ENCODE measurements at regions not wholly inside any gene's neighbourhood (a gene's known extent, or its start where the extent isn't known, plus 50 kb on each side); places are given as distances from the start of the nearest gene placed in this dataset.
"Not testable (repeated sequence)": the region's sequence is repeated elsewhere in the genome, so short reads cannot be mapped to it uniquely, and the experiment has no call there.

DNA sequence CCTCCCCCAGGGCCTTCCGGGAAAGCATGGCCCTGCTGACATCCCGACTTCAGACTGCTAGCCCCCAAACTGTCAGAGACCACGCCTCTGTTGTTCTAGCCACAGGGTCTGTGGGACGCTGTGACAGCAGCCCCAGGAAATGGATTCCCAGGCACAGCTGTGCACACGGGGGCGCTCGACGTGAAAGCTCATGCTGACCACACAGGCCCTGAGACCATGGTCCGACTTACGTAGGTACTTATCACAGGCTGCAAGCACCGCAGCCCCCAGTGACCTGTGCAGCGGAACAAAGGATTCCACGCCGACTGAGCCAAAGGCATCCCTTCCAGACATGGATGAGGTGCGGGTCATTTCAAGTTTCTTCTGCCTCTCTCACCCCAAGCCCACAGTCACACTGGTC, 150.6 kb downstream of the CTTN start:
- DNase-seq (ENCODE audit: low read depth in 1 of 2, low spot score in 1 of 2) = no peak

DNA sequence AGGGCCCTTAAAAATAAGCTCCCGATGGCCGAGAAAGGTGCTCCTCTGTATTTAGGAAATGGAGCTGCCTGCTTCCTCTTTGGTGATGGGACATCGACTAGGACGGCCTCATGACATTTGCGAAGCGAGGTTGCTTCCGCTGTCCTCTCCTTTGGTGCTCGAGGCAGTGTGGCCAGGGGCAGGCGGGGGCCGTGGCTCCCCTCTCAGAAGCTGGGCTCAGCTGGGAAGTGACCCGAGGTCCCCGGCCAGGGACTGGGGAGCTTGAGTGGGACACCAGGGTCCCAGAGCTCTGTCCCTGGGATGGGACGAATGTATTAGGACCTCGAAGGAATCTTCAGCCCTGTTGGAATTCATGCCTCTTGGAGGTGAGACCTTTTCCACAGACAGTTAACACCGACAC, 151.1 kb downstream of the CTTN start:
- DNase-seq (ENCODE audit: low read depth in 1 of 2, low spot score in 1 of 2) = no peak

DNA sequence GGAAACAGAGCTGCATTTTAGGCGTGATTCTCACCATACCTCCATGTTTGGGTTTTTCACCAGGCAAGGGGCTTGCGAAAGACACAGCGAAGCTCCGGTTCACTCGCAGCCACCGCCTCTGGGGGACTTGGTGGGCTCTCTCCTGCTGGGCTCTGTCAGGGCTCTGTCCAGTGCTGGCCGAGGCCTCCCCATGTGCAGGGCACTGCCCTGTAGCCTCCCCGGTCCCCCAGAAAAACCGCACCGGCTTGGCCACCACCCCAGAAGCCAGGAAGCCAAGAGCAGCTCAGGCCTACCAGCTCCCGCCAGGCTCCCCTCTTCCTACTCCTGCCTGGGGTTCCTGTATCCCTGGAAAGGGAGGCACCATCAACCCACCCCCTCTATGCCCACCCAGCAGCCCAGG, 151.5 kb downstream of the CTTN start:
- DNase-seq (ENCODE audit: low read depth in 1 of 2, low spot score in 1 of 2) = no peak

DNA sequence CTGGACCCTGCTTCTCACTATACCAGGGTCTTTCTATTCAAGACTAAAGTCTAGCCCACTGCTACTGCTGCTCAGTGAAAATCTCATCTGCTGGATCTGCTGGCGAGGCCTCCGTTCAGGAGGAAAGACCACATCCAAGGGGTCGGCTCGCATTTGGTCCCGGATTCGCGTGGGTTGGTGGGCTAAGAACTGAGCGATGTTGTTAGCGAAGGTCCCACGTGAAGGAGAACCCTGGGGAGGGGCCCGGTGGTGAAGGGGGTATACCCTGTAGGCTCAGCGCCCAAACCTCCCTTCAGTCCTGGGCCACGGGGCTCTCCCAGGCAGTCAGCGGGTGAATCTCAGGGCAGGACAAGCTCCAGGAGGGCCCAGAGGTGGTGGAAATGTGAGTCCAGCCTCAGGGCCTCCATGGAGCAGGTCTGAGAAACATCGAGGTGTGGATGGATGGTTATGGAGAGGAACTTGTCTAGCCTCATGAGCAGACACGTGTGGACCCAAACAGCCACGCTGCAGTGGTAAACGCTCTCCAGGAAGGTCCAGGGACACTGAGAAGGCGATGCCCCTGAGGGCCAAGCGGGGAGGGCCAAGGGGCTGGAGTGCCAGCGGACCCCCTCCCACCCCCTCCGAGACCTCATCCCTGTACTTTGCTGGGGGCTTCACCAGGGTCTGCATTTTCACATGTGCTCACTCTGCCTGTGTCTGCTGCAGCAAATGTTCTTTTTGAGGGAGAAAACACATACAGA, 152.3 kb downstream of the CTTN start:
- DNase-seq (ENCODE audit: low read depth in 1 of 2, low spot score in 1 of 2) = no peak

DNA sequence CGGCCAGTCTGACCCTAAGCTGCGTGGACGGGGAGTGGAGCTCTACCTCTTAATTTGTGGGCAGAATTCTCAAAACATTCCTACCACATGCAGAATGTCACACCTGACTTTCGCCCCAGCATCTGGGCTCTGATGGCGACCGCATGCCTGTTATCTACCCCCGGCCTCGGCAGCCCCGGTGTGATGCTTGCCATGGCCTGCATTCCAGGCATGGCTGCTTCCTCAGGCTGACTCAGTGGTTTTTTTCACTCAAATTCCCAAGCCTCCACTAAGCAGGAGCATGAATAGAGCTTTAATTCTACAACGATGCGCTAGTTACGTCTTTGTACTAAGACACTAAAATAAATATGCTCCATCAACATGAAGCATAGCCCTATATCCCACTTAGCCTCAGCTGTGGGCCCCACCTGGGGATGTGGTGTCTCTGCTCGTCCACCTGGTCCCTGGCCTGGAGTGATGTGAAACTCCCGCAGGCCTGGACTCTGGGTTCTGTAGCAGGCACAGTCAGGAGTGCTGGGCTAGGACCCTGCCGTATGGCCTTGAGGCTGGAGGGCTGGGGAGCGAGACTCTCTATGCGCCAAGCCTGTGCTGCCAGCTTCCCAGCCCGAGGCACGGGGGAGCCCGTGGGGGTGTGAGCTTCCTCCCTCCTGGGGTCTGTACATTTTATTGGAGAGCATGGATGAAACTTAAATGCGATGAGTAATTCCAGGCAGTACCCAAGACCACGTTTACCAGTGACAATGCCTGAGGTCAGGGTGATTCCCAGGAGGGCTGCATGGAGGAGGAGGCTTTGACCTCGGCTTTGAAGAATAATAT, 153.2 kb downstream of the CTTN start:
- DNase-seq (ENCODE audit: low read depth in 1 of 2, low spot score in 1 of 2) = no peak

DNA sequence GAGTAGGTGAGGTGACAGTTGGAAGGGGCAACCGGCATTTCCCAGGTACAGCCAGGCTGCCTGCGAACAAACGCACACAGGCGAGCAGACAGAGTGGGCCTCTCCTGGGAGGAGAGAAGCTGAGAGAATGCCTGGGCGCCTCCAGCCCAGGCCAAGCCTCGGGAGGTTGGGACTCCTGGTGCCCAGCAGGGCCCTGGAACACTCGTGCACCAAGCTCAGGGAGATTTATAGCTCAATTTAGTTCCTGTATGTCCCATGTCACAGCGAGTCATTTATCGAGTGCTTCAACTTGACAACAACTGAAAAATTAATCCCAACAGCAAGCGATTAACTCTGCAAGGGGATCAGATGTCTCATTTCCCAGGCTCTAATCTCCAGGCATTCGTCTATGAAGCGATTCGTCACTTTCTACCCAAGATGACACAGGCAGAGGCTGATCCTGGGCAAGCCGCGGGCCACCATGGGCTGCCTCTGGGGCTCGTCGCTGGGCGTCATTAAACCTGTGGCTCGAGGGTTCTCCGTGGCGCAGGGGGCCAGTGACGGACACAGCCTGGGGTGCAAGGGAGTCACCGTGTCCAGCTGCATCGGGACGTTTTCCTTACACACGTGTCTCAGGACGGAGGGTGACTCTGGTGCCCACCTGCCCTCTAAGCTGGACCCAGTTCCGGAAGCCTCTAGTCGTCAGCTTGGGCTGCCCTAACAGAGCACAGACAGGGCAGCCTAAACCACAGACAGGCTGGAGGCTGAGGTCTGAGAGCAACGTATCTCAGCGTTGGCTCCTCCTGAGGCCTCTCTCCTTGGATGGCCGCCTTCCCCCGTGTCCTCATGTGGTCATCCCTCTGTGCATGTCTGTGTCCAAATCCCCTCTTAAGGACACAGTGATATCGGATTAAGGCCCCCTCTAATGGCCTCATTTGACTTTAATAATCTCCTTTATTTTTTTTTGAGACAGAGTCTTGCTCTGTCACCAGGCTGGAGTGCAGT, 154.1 kb downstream of the CTTN start:
- DNase-seq (ENCODE audit: low read depth in 1 of 2, low spot score in 1 of 2) = no peak

DNA sequence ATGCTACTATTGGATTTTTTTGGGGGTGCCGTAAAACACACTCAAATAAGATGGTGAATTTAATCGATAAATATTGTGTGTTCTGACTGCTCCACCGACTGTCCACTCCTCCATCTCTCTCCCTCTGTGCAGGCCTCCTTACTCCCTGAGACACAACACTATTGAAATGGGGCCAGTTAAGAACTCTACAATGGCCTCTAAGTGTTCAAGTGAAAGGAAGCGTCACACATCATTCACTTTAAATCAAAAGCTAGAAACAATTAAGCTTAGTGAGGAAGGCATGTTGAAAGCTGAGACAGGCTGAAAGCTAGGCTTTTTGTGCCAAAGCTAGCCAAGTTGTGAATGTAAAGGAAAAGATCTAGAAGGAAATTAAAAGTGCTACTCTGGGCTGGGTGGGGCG, 156.7 kb downstream of the CTTN start:
- DNase-seq (ENCODE audit: low read depth in 1 of 2, low spot score in 1 of 2) = no peak

DNA sequence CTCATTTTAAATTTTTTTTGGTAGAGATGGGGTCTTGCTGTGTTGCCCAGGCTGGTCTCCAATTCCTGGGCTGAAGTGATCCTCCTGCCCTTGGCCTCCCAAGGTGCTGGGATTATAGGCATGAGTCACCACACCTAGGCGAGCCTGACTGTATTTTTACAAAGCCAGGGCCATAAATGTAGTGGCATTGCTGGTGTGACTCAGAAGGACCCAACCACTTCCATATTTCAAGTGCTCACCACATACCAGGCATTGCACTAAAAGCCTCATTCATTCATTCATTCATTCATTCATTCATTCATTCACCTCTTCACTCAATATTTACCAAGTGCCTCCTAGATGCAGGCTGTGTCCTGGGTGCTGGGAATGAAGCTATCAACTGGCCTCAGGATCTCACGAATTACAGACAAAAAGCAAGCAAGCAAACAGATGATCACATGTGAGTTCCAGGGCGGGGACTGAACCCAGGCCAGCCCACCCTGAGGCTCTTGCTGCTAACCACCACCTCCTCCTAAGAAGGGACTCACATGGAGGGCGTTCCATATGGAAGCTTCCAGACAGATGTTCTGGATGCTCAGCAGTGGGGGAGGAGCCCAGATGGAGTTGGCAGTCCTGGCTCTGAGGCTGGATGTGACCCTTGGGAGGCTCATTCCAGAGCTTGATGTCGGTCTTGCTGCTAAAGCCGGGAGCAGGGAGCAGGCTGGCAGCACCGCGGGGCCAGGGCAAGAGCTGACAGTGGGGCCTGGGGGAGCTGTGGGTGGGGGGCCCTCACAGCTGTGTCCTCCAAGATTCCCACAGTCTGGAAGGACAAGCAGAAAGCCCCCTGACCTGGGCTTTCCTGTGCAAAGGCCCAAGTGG, 158.8 kb downstream of the CTTN start:
- DNase-seq (ENCODE audit: low read depth in 1 of 2, low spot score in 1 of 2) = no peak

DNA sequence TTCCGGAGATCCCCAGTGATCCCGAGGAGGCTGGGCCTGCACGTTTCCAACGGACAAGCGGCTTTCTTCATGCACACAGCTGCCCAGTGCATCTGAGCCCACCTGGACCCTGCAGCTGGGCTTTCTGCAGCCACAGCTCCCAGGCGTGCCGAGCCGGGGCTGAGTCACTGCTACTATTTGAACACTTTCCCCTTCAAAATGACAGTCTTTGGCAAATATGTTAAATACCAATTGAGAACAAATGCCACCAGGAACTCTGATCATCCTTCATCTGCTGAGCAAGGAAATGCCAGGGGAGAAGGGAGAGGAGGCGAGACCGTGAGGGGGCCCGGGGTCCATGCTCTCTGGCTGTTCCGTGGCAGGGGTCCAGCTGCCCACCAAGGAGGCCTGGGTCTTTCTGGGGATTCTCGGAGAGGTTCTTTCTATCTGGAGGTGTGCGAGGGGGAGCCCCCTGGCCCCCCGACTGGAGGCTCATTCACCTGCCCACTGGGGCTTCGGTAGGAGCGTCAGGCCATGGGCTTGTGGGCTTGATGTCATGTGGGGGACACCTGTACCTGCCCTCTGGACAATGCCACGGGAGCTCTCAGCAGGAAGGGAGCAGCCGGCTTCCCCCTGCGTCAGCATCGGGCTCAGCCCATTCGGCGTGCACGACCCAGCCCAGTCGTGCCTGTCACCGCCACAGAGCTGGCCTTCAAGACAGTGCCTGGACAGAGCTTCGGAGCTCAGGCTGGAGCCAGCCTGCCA, 159.6 kb downstream of the CTTN start:
- no peak for DNase-seq (ENCODE audit: low read depth in 1 of 2, low spot score in 1 of 2)

DNA sequence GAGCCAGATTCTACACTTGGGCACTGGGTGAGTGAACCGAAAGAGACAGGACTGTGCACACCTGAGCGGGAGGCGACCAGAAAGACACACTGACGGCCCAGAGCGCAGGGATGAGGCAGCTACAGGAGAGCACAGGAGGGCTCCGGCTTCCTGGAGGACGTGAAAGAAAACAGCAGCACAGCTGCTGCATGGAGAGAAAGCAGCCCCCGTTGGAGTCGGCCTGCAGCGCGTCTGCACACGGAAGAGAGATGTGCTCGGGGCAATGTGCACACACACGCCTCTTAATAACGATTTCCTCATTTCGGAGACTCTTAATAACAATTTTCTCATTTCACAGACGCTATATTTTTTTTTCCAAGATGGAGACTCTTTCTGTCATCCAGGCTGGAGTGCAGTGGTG, 160.4 kb downstream of the CTTN start:
- no peak for DNase-seq (ENCODE audit: low read depth in 1 of 2, low spot score in 1 of 2)

DNA sequence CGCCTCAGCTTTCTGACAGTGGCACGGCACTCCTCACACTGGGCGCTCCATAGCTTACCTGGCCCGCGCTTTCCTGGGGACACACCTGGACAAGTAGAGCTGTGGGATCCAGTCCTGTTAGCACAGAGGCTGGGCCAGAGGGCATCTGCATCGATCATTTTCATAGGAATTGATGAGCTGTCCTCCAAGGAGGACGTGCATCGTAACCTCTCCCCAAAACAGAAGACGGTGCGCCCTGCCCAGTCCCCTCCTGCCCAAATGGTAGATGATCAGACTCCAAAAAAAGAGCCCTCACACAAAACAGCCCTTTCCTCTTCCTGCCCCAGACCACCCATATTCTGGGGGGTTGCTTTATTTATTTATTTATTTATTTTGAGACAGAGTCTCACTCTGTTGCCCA, 161.2 kb downstream of the CTTN start:
- DNase-seq (ENCODE audit: low read depth in 1 of 2, low spot score in 1 of 2) = no peak

DNA sequence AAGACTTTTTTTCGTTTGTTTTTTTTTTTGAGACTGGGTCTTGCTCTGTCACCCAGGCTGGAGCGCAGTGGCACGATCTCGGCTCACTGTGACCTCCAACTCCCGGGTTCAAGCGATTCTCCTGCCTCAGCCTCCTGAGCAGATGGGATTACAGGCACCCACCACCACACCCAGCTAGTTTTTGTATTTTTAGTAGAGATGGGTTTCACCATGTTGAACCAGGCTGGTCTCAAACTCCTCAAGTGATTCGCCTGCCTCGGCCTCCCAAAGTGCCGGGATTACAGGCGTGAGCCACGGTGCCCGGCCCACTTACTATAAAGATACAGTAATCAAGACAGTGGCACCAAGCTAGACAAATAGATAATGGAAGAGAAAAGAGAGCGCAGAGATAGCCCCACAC, 162.3 kb downstream of the CTTN start:
- DNase-seq (ENCODE audit: low read depth in 1 of 2, low spot score in 1 of 2) = not testable (repeated sequence)

DNA sequence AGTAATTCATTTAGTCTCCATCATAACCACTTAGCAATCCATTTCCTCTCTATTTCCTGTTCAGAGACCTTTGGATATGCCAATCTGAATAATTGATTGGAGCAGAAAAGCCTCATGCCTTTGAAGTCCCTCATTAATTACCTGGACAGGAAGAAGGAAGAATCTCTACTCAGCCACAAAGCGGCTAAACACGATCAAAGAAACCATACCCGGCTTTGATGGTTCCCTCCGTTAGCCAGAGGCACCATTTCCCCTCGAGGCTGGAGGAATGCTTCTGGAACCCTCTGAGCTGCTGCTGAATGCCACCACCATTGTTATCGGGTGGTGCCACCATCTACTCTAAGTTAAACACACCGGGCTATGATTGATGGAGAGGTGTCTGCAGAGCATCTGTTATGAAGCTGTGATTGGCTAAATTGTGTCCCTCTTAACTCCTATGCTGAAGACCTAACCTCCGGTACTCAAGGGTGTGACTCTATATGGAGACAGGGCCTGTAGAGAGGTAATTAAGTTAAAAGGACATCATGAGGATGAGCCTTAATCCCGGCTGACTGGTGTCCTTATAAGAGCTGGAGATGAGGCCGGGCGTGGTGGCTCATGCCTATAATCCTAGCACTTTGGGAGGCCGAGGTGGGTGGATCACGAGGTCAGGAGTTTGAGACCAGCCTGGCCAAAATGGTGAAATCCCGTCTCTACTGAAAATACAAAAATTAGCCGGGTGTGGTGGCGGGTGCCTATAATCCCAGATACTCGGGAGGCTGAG, 168.6 kb downstream of the CTTN start:
- no peak for DNase-seq (ENCODE audit: low read depth in 1 of 2, low spot score in 1 of 2)

DNA sequence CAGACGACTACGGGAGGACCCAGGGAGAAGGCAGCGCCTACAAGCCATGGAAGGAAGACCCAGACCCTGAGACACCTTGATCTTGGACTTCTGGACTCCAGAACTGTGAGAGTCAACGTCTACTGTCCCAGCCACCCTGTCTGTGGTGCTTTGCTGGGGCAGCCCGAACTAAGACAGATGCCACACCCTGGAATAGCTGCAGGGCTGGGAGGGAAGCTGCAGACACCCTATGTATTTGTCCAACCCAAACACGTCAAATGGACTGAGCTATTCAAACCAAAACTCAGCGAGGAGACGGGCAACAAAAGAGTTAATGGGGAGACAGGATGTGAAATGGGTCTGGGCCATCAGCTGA, 169.3 kb downstream of the CTTN start:
- DNase-seq (ENCODE audit: low read depth in 1 of 2, low spot score in 1 of 2) = no peak

DNA sequence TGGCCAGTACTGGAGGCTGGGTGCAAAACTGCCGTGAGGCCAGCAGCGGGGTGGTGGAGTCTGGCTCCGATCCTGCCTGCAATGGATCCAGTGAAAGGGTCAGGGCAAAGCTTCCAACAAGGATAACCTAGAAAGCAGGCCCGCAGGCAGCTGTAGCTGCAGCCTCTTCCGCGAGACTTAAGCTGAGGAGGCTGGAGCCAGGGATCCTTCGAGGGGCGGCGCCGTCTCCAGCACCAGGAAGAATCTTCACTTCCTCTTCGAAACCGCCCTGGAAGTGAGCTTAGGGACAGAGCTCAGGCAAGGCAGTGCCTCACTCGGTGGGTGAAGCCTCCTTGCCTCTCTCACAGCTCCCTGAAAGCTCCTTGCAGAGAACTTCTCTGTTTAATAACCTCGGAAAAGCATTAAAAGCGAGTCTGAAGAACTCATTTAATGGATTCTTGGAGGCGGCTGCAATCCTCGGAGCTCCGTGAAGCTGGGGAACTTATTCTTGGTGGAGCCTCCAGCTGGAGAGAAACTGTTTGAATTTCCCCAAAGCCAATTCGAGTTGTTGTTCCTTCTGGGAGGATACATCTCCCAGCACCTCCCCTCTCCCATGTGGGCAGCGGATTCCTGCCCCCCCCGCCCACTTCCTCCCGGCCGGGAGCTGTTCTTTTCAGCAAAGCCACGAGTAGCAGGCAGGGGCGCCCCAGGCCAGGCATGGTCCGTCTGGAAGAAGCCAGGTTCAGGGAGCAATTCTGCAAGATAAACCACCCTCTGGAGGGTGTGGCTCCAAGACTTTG, 169.9 kb downstream of the CTTN start:
- DNase-seq (ENCODE audit: low read depth in 1 of 2, low spot score in 1 of 2) = no peak

DNA sequence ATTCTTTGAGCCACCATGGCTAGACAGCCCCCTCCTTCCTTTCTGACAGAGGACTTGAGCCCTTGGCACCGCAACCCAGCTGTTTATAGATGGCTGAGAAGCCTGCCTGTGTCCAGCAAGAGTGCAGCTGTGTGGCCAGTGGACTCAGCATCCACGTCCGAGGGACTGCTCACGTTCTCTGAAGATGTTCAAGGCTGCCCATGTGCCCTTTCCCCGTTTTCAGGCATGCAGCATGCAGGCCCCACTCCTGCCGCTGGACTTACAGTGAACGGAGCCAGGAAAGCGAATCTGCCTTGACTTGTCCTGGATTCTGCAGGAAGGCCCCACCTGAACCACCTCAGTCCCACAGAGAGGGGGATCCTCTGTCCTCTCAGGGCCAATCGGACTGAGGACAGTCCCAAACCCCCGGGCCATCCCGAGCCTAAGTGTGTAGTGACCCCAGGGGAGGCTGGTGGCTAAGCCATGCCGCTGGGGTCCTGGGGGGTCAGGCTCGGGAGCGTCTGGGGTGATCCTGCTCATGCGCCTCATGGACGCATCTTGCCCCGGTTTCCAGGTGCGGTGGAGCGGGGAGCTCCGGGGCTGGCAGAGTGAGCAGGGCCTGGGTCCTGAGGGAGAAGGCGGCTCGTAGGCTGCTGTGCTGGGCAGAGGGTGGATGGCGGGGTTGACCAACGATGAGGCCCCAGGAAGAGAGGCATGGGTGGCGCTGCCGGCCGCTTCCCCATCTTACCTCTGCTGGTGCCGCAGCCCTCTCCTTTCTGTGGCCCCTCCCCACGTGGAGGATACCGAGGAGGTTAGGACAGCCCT, 170.7 kb downstream of the CTTN start:
- no peak for DNase-seq (ENCODE audit: low read depth in 1 of 2, low spot score in 1 of 2)

DNA sequence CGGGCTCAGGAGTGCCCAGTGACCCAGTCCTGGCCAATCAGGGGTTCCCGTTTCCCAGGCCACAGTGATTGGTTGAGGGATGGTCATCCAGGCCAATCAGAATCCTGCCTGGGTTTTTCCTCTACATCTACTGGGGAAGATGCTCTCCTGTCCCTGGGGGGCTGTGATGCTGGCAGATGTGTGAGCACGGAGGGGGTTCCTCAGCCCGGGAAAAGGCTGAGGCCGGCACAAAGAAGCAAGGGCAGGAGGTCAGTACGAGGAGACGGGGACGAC, 171.2 kb downstream of the CTTN start:
- no peak for DNase-seq (ENCODE audit: low read depth in 1 of 2, low spot score in 1 of 2)
